ENCODE measurements at regions not wholly inside any gene's neighbourhood (a gene's known extent, or its start where the extent isn't known, plus 50 kb on each side); places are given as distances from the start of the nearest gene placed in this dataset.

GRCh38 chr3:4001976-4002375 is 202.7 kb downstream of the LRRN1 start:
- H3K9me2 ChIP-seq (ENCODE audit: insufficient read depth, low read length) = no peaks in the 10 kb centered on the region
- no peaks in the 10 kb centered on the region for H3K79me2 ChIP-seq (replicated peaks; ENCODE audit: insufficient read depth, low read length)
- H3K36me3 ChIP-seq (ENCODE audit: insufficient read depth, low read length) = no peaks in the 10 kb centered on the region
- no peaks in the 10 kb centered on the region for H3K27me3 ChIP-seq (ENCODE audit: insufficient read depth, low read depth, low read length)
- H3K4me3 ChIP-seq (ENCODE audit: low read length) = no peak overlapping the region
- H3K4me2 ChIP-seq (ENCODE audit: low read length) = no peak overlapping the region
- no peak for TF ChIP-seq EP300 (conservative IDR thresholded peaks at IDR 0.05; ENCODE audit: poor library complexity, severe bottlenecking)
- TF ChIP-seq POLR2AphosphoS5 (IDR thresholded peaks at IDR 0.05) = no peak
- no peak for TF ChIP-seq RAD21 (conservative IDR thresholded peaks at IDR 0.05)
- TF ChIP-seq MXI1 (conservative IDR thresholded peaks at IDR 0.05; ENCODE audit: poor library complexity, severe bottlenecking) = no peak
- no peak for TF ChIP-seq CTCF (IDR thresholded peaks at IDR 0.05; ENCODE audit: poor library complexity, severe bottlenecking)
- TF ChIP-seq, protein P1, sequence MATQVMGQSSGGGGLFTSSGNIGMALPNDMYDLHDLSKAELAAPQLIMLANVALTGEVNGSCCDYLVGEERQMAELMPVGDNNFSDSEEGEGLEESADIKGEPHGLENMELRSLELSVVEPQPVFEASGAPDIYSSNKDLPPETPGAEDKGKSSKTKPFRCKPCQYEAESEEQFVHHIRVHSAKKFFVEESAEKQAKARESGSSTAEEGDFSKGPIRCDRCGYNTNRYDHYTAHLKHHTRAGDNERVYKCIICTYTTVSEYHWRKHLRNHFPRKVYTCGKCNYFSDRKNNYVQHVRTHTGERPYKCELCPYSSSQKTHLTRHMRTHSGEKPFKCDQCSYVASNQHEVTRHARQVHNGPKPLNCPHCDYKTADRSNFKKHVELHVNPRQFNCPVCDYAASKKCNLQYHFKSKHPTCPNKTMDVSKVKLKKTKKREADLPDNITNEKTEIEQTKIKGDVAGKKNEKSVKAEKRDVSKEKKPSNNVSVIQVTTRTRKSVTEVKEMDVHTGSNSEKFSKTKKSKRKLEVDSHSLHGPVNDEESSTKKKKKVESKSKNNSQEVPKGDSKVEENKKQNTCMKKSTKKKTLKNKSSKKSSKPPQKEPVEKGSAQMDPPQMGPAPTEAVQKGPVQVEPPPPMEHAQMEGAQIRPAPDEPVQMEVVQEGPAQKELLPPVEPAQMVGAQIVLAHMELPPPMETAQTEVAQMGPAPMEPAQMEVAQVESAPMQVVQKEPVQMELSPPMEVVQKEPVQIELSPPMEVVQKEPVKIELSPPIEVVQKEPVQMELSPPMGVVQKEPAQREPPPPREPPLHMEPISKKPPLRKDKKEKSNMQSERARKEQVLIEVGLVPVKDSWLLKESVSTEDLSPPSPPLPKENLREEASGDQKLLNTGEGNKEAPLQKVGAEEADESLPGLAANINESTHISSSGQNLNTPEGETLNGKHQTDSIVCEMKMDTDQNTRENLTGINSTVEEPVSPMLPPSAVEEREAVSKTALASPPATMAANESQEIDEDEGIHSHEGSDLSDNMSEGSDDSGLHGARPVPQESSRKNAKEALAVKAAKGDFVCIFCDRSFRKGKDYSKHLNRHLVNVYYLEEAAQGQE (IDR thresholded peaks at IDR 0.05; ENCODE audit: borderline replicate concordance) = no peak
- TF ChIP-seq EZH2 (IDR thresholded peaks at IDR 0.05; ENCODE audit: borderline replicate concordance, insufficient read depth, low read length, poor library complexity, severe bottlenecking) = no peak
- no peak for TF ChIP-seq TAF1 (IDR thresholded peaks at IDR 0.05; ENCODE audit: low read depth)
- TF ChIP-seq SMC3 (conservative IDR thresholded peaks at IDR 0.05; ENCODE audit: poor library complexity) = no peak
- no peaks in the 10 kb centered on the region for H3F3A ChIP-seq (ENCODE audit: insufficient read depth, low read length, poor library complexity, severe bottlenecking)
- H3K9ac ChIP-seq (ENCODE audit: low read length) = no peak overlapping the region
- no peaks in the 10 kb centered on the region for H3K9me3 ChIP-seq (ENCODE audit: low read length)
- H3K27ac ChIP-seq (ENCODE audit: low read length) = no peak overlapping the region
- no peaks in the 10 kb centered on the region for H4K20me1 ChIP-seq (ENCODE audit: insufficient read depth)
- no peak overlapping the region for H2AFZ ChIP-seq (ENCODE audit: low read depth, low read length)

DNA sequence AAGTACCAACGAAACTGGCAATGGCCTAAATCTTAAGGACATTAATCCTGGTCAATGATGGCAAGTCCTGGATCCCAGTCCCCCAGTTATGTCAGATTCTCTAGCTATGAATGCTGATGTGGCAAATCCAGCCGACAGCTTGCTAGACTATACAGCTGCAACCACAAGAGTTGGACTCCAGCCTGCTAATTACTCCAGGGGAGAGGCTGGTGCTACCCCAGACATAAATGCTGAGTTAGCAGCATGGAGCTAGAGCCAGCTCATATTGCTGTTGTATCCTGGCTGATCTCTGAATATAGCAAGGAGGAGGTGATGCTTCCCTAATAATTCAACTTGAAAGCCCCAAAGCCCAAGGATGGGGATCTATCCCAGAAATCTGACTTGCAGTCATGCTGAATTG is 207.1 kb downstream of the LRRN1 start:
- TF ChIP-seq, protein P1 (IDR thresholded peaks at IDR 0.05; ENCODE audit: borderline replicate concordance) = no peak
- no peak for TF ChIP-seq TAF1 (IDR thresholded peaks at IDR 0.05; ENCODE audit: low read depth)
- TF ChIP-seq SMC3 (conservative IDR thresholded peaks at IDR 0.05; ENCODE audit: poor library complexity) = no peak
- H3K4me2 ChIP-seq (ENCODE audit: low read length) = no peak overlapping the region

More for the DNA sequence above, 207.1 kb downstream of the LRRN1 start:
- H3K4me3 ChIP-seq (ENCODE audit: low read length) = no peak overlapping the region
- H4K20me1 ChIP-seq (ENCODE audit: insufficient read depth) = no peaks in the 10 kb centered on the region
- H3K27ac ChIP-seq (ENCODE audit: low read length) = no peak overlapping the region
- H3K9me3 ChIP-seq (ENCODE audit: low read length) = no peaks in the 10 kb centered on the region
- H3F3A ChIP-seq (ENCODE audit: insufficient read depth, low read length, poor library complexity, severe bottlenecking) = no peaks in the 10 kb centered on the region
- no peaks in the 10 kb centered on the region for H3K9me2 ChIP-seq (ENCODE audit: insufficient read depth, low read length)
- peaks cover 2% of the 10 kb centered on the region for H3K36me3 ChIP-seq (ENCODE audit: insufficient read depth, low read length)
- H2AFZ ChIP-seq (ENCODE audit: low read depth, low read length) = no peak overlapping the region
- H3K9ac ChIP-seq (ENCODE audit: low read length) = no peak overlapping the region
- no peaks in the 10 kb centered on the region for H3K27me3 ChIP-seq (ENCODE audit: insufficient read depth, low read depth, low read length)
- no peaks in the 10 kb centered on the region for H3K79me2 ChIP-seq (replicated peaks; ENCODE audit: insufficient read depth, low read length)

Measured in neural cell (in vitro differentiated cells).